T-cell (primary cell): ENCODE measurements at regions not wholly inside any gene's neighbourhood (a gene's known extent, or its start where the extent isn't known, plus 50 kb on each side); places are given as distances from the start of the nearest gene placed in this dataset.
"Not testable (repeated sequence)": the region's sequence is repeated elsewhere in the genome, so short reads cannot be mapped to it uniquely, and the experiment has no call there.

Source experiments
- ATAC-seq, 4 experiments: fragments of 200-7000 bp in 3 of 4; fragments of 150-1000 bp in 1 of 4; cut with Tn5 transposase; replicated peaks in 1 of 4; 1 replicate in 3 of 4; 2 replicates in 1 of 4; pipeline ENCODE4 v1.10.0; 2021; ENCODE audit warnings: moderate library complexity in 3 of 4, mild to moderate bottlenecking in 2 of 4, moderate number of reproducible peaks in 1 of 4
- CTCF ChIA-PET, 2 donors: fragments of 300-600 bp; sonication (Branson Sonifier 250); formaldehyde crosslinking; loops; one replicate each; lab custom pipeline; 2022; ENCODE audit warnings: antibody characterized with exemption in 2 of 2; lab: Charles Lee
- POLR2A ChIA-PET, 2 donors: fragments of 300-600 bp; sonication (Branson Sonifier 250); formaldehyde crosslinking; loops; one replicate each; lab custom pipeline; 2022; ENCODE audit warnings: antibody characterized with exemption in 2 of 2; lab: Charles Lee
- DNase-seq, 35 experiments: peaks; one replicate each; pipeline versions ENCODE4 v3.0.0 to v3.0.0-alpha.2; 2013 to 2023
- H3K27ac ChIP-seq: one replicate; pipeline ENCODE4 v1.5.1; 2013; ENCODE audit warnings: low read length
- H3K27me3 ChIP-seq, 2 experiments: replicated peaks in 1 of 2; 1 replicate in 1 of 2; 2 replicates in 1 of 2; pipeline versions ENCODE4 v1.6.1 to v1.7.0; 2013; ENCODE audit warnings: low read length in 1 of 2, mixed read lengths in 1 of 2; ENCODE audit not compliant: control insufficient read depth in 2 of 2, insufficient read depth in 2 of 2; ENCODE audit errors: extremely low read depth in 1 of 2
- H3K36me3 ChIP-seq, 2 donors: 1 replicate in 1 of 2; 2 replicates in 1 of 2; pipeline versions ENCODE4 v1.6.1 to v1.7.0; 2013; ENCODE audit warnings: low read length in 1 of 2; ENCODE audit not compliant: control insufficient read depth in 2 of 2, insufficient read depth in 1 of 2; ENCODE audit errors: extremely low read depth in 1 of 2
- H3K4me1 ChIP-seq, 2 experiments: 1 replicate in 1 of 2; 2 replicates in 1 of 2; pipeline versions ENCODE4 v1.6.1 to v1.7.0; 2013; ENCODE audit warnings: low read length in 2 of 2, mixed read lengths in 1 of 2; ENCODE audit not compliant: insufficient read depth in 2 of 2, control insufficient read depth in 1 of 2; ENCODE audit errors: extremely low read depth in 1 of 2
- H3K4me3 ChIP-seq, 2 donors: 1 replicate in 1 of 2; 2 replicates in 1 of 2; pipeline versions ENCODE4 v1.5.1 to v1.7.0; 2013; ENCODE audit warnings: mild to moderate bottlenecking in 2 of 2, low read length in 1 of 2, moderate library complexity in 1 of 2; ENCODE audit not compliant: control insufficient read depth in 1 of 2; ENCODE audit errors: extremely low read depth in 1 of 2
- H3K9me3 ChIP-seq: 2 replicates; pipeline ENCODE4 v1.7.0; 2013
- H3K27ac Mint-ChIP-seq, 2 donors: one replicate each; pipeline ENCODE4 v1.8.0; 2020 to 2021; ENCODE audit warnings: mild to moderate bottlenecking in 2 of 2, mixed read lengths in 2 of 2
- H3K27me3 Mint-ChIP-seq, 2 donors: one replicate each; pipeline ENCODE4 v1.8.0; 2021 to 2022; ENCODE audit warnings: mixed read lengths in 2 of 2
- H3K36me3 Mint-ChIP-seq: one replicate; pipeline ENCODE4 v1.8.0; 2021; ENCODE audit warnings: mixed read lengths
- H3K4me1 Mint-ChIP-seq, 3 donors: one replicate each; pipeline ENCODE4 v1.8.0; 2020 to 2022; ENCODE audit warnings: mixed read lengths in 3 of 3, mild to moderate bottlenecking in 1 of 3
- H3K4me3 Mint-ChIP-seq, 3 donors: one replicate each; pipeline ENCODE4 v1.8.0; 2020 to 2022; ENCODE audit warnings: mild to moderate bottlenecking in 3 of 3, mixed read lengths in 3 of 3, moderate library complexity in 3 of 3
- H3K9me3 Mint-ChIP-seq, 3 donors: one replicate each; pipeline ENCODE4 v1.8.0; 2020 to 2022; ENCODE audit warnings: mixed read lengths in 3 of 3
- WGBS: methylation state at CpG from one replicate; pipeline ENCODE4 v1.1.5; 2013; ENCODE audit warnings: missing lambda C conversion rate; ENCODE audit not compliant: insufficient coverage; 5-methylcytosine and 5-hydroxymethylcytosine counted together

GRCh38 chr12:87394168-87394567 is 635.0 kb downstream of the C12orf50 start:
- peaks cover 0 to 18% (median 11%) of the 10 kb centered on the region in 3 donors for H3K9me3 Mint-ChIP-seq
- 70% methylated on average over 2 of the region's 4 CpGs for WGBS
- H3K36me3 Mint-ChIP-seq, CTCF ChIA-PET, H3K27ac ChIP-seq, H3K36me3 ChIP-seq, DNase-seq, ATAC-seq, H3K4me3 Mint-ChIP-seq, H3K27ac Mint-ChIP-seq, H3K4me1 ChIP-seq, POLR2A ChIA-PET, H3K4me3 ChIP-seq, H3K4me1 Mint-ChIP-seq, H3K27me3 ChIP-seq, H3K9me3 ChIP-seq, H3K27me3 Mint-ChIP-seq: not testable (repeated sequence)

DNA sequence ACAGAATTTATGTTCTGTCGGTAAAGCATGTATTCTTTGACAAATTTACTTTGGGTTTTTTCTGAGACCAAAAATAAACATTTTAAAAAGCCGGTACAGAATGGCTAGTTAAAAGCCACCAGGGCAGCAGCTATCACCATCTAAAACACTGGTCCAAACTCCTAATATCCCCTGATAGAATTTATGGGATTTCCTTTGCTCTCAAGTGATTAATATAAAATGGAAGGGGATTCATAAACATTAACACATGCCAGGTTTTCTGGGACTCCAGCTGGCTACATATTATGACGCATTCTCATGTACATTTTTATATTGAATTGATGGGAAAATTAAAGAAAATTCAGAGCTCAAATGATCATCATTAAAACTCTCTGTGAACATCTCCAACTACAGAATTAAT is 640.8 kb downstream of the C12orf50 start:
- Mint-ChIP-seq H3K27ac (no peak overlapping the region), H3K27me3 (no peaks in the 10 kb centered on the region), H3K4me1 (no peaks in the 10 kb centered on the region), H3K4me3 (no peak overlapping the region), H3K36me3 (no peaks in the 10 kb centered on the region), H3K9me3 (peaks cover 4 to 16% (median 5%) of the 10 kb centered on the region in 3 donors)
- H3K4me1 ChIP-seq, result no peaks in the 10 kb centered on the region
- ATAC-seq (no peak), DNase-seq (no peak)
- no peaks in the 10 kb centered on the region for H3K27me3 ChIP-seq
- H3K36me3 ChIP-seq, result no peaks in the 10 kb centered on the region
- ChIA-PET CTCF (interaction anchor here in 1 of 2 donors (0.6 kb wide), 1 partner anchor 53 kb away, joined by 3 read pairs; no protein-coding TSS in a partner anchor), POLR2A (no interaction called here)
- no peak overlapping the region for H3K4me3 ChIP-seq
- no CpG with 5 or more reads among the region's 3 CpGs for WGBS
- H3K9me3 ChIP-seq, result no peaks in the 10 kb centered on the region
- H3K27ac ChIP-seq, result no peak overlapping the region

DNA sequence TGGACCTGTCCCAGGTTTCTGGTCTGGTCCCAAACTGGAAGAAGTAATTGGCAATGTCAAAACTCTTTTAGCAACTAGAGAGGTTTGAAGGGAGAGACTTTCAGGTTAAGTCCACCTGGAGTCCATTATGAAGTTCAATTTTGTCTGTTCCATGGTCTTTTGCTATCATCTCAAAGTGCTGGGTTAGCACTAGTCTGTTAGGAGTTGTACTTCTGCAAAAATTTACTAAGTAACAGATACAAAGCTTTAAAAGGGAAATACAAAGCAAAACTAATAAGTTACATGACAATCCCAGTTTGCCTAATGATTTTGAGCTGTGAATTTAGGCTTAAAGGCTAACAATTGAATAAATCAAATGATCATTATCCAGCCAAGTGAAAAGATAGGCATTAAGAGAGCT is 643.9 kb downstream of the C12orf50 start:
- H3K9me3 Mint-ChIP-seq, result peaks cover 0 to 12% (median 4%) of the 10 kb centered on the region in 3 donors

DNA sequence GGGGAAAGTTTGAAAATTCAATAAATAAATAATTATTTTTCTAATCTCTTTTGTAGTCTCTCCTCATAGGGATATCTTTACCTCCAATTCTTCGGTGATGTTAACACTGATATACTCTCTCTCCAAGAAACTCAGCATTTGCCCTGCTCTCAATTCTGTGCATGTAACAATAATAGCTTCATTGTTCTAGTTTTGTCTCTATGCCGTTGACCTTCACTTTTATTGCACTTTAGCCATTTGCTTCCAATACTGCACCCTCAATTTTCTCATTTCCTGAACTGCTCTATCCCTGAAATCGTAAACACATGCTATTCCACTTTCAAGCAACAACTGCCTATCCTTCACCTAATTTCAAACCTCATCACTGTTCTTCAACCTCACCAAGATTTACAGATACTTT is 645.0 kb downstream of the C12orf50 start:
- no peaks in the 10 kb centered on the region for H3K27me3 Mint-ChIP-seq
- no peaks in the 10 kb centered on the region for H3K36me3 ChIP-seq
- no peaks in the 10 kb centered on the region for H3K9me3 ChIP-seq
- peaks cover 0 to 12% (median 4%) of the 10 kb centered on the region in 3 donors for H3K9me3 Mint-ChIP-seq
- no peaks in the 10 kb centered on the region for H3K27me3 ChIP-seq
- no peak overlapping the region for H3K4me3 ChIP-seq
- WGBS, result 59% methylated on average over 3 of the region's 3 CpGs
- ChIA-PET POLR2A (no interaction called here), CTCF (no interaction called here)
- DNase-seq, result no peak
- no peak for ATAC-seq
- H3K4me1 Mint-ChIP-seq, result no peaks in the 10 kb centered on the region
- no peak overlapping the region for H3K4me3 Mint-ChIP-seq
- no peaks in the 10 kb centered on the region for H3K4me1 ChIP-seq
- H3K27ac ChIP-seq, result no peak overlapping the region
- H3K27ac Mint-ChIP-seq, result no peak overlapping the region
- no peaks in the 10 kb centered on the region for H3K36me3 Mint-ChIP-seq

More for the DNA sequence above, 643.9 kb downstream of the C12orf50 start:
- Mint-ChIP-seq H3K4me3 (no peak overlapping the region), H3K27me3 (no peaks in the 10 kb centered on the region), H3K4me1 (no peaks in the 10 kb centered on the region), H3K27ac (no peak overlapping the region), H3K36me3 (no peaks in the 10 kb centered on the region)
- Histone ChIP-seq H3K9me3 (no peaks in the 10 kb centered on the region), H3K27ac (no peak overlapping the region), H3K36me3 (no peaks in the 10 kb centered on the region), H3K4me1 (no peaks in the 10 kb centered on the region), H3K27me3 (no peaks in the 10 kb centered on the region), H3K4me3 (no peak overlapping the region)
- POLR2A ChIA-PET, result no interaction called here
- ATAC-seq, result no peak
- DNase-seq, result no peak
- CTCF ChIA-PET, result no interaction called here

- H3K27ac ChIP-seq, result no peak overlapping the region
- no peaks in the 10 kb centered on the region for H3K4me1 Mint-ChIP-seq
These were observed 645.5 kb downstream of the C12orf50 start for GRCh38 chr12:87383680-87384079.

DNA sequence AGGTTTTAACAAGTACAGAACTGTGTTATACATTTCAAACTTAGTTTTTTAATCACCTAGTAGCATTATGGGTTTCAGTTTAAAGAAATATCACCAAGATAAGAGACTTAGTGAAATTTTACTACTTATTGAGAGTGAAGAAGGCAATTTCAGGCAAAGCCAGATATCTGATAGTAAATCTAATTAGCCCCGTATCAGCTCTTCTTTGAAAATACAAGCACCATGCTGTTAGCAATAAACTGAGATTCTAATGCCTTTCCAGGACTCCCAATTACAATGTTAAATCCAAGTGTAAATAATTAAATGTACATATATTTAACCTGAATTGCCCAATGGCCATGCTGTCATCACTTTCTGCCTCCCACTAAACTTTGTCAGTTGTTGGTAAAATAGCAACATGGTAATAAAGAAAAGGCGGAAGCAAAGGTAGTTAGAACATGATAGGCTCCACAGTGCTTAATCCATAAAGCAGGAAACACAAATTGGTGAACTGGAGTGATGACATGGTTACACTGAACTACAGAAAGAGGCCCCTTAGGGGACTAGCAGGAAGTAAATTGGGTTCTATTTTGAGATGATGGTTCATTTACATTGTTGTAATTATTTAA is 646.1 kb downstream of the C12orf50 start:
- no CpG with 5 or more reads among the region's 2 CpGs for WGBS
- DNase-seq (no peak), ATAC-seq (no peak)
- ChIA-PET CTCF (no interaction called here), POLR2A (no interaction called here)
- Histone ChIP-seq H3K27ac (no peak overlapping the region), H3K27me3 (no peaks in the 10 kb centered on the region), H3K9me3 (no peaks in the 10 kb centered on the region), H3K4me3 (no peak overlapping the region), H3K36me3 (no peaks in the 10 kb centered on the region), H3K4me1 (no peaks in the 10 kb centered on the region)
- Mint-ChIP-seq H3K9me3 (peaks cover 0 to 12% (median 4%) of the 10 kb centered on the region in 3 donors), H3K4me3 (no peak overlapping the region), H3K4me1 (no peaks in the 10 kb centered on the region), H3K27ac (no peak overlapping the region), H3K27me3 (no peaks in the 10 kb centered on the region), H3K36me3 (no peaks in the 10 kb centered on the region)

More at GRCh38 chr12:87383680-87384079, 645.5 kb downstream of the C12orf50 start:
- Mint-ChIP-seq H3K36me3 (no peaks in the 10 kb centered on the region), H3K27me3 (no peaks in the 10 kb centered on the region), H3K9me3 (peaks cover 0 to 12% (median 4%) of the 10 kb centered on the region in 3 donors), H3K4me3 (no peak overlapping the region), H3K27ac (no peak overlapping the region)
- H3K27me3 ChIP-seq, result no peaks in the 10 kb centered on the region
- DNase-seq (no peak), ATAC-seq (no peak)
- no peaks in the 10 kb centered on the region for H3K4me1 ChIP-seq
- no peaks in the 10 kb centered on the region for H3K9me3 ChIP-seq
- ChIA-PET POLR2A (no interaction called here), CTCF (no interaction called here)
- no peaks in the 10 kb centered on the region for H3K36me3 ChIP-seq
- no peak overlapping the region for H3K4me3 ChIP-seq

DNA sequence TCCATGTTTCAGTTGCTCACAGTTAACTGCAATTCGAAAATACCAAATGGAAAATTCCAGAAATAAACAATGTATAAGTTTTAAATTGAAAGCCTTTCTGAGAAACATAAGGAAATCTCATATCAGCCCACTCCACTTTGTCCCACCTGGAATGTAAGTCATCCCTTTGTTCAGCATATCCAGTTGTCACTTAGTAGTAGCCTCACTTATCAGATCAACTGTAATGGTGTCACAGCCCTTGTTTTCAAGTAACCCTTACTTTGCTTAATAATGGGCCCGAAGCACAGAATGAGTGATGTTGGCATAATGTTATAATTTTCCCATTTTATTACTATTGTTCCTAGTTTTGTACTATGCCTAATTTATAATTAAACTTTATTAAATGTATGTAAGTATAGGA is 646.8 kb downstream of the C12orf50 start:
- no peak overlapping the region for H3K4me3 Mint-ChIP-seq
- no CpG with 5 or more reads among the region's 2 CpGs for WGBS
- H3K27ac ChIP-seq, result no peak overlapping the region
- no peaks in the 10 kb centered on the region for H3K27me3 ChIP-seq
- ChIA-PET CTCF (no interaction called here), POLR2A (no interaction called here)
- no peaks in the 10 kb centered on the region for H3K4me1 Mint-ChIP-seq
- no peaks in the 10 kb centered on the region for H3K36me3 ChIP-seq
- ATAC-seq (no peak), DNase-seq (no peak)
- no peaks in the 10 kb centered on the region for H3K4me1 ChIP-seq
- H3K27ac Mint-ChIP-seq, result no peak overlapping the region
- no peak overlapping the region for H3K4me3 ChIP-seq
- no peaks in the 10 kb centered on the region for H3K27me3 Mint-ChIP-seq
- no peaks in the 10 kb centered on the region for H3K9me3 ChIP-seq
- H3K36me3 Mint-ChIP-seq, result no peaks in the 10 kb centered on the region
- H3K9me3 Mint-ChIP-seq, result peaks cover 0 to 12% (median 4%) of the 10 kb centered on the region in 3 donors
